ENCODE measurements at regions not wholly inside any gene's neighbourhood (a gene's known extent, or its start where the extent isn't known, plus 50 kb on each side); places are given as distances from the start of the nearest gene placed in this dataset.

- TF ChIP-seq TOE1 (IDR thresholded peaks at IDR 0.05; ENCODE audit: borderline replicate concordance) (no peak), TOE1 (CRISPR knock-in tag; IDR thresholded peaks at IDR 0.05; ENCODE audit: borderline replicate concordance, low read depth) (no peak), RFX7 (CRISPR knock-in tag; IDR thresholded peaks at IDR 0.05) (no peak), HMGN3 (IDR thresholded peaks at IDR 0.05; ENCODE audit: borderline replicate concordance, extremely low read depth, insufficient read length, low read depth, low read length) (no peak), FOXM1 (IDR thresholded peaks at IDR 0.05; ENCODE audit: low read depth) (no peak), FOXM1 (CRISPR knock-in tag; IDR thresholded peaks at IDR 0.05; ENCODE audit: low read depth) (no peak), CHD1 (IDR thresholded peaks at IDR 0.05; ENCODE audit: low read length) (no peak), ZNF830 (CRISPR knock-in tag; IDR thresholded peaks at IDR 0.05) (no peak), HDAC6 (IDR thresholded peaks at IDR 0.05; ENCODE audit: low read depth, low read length) (no peak), ZNF12 (CRISPR knock-in tag; IDR thresholded peaks at IDR 0.05) (no peak), MXD1 (CRISPR knock-in tag; IDR thresholded peaks at IDR 0.05; ENCODE audit: borderline replicate concordance, poor library complexity, severe bottlenecking) (no peak), BACH1 (tag; IDR thresholded peaks at IDR 0.05) (no peak), HCFC1 (IDR thresholded peaks at IDR 0.05; ENCODE audit: low read depth, low read length) (no peak), SUPT5H (IDR thresholded peaks at IDR 0.05) (no peak), POLR2H (tag; IDR thresholded peaks at IDR 0.05; ENCODE audit: low read depth) (peak; percentile 45; the same call in 1 of the 2 replicates), CC2D1A (IDR thresholded peaks at IDR 0.05) (no peak), ZNF175 (CRISPR knock-in tag; IDR thresholded peaks at IDR 0.05; ENCODE audit: low read depth) (no peak), KAT2B (IDR thresholded peaks at IDR 0.05; ENCODE audit: low read depth, low read length) (no peak), JUNB (CRISPR knock-in tag; conservative IDR thresholded peaks at IDR 0.05) (no peak), YY1 (IDR thresholded peaks at IDR 0.05; ENCODE audit: borderline replicate concordance in 1 of 3, control insufficient read depth in 1 of 3, extremely low read depth in 1 of 3, insufficient read depth in 3 of 3, insufficient read length in 1 of 3, insufficient replicate concordance in 2 of 3, low read depth in 1 of 3, low read length in 2 of 3) (no peak), SMARCE1 (IDR thresholded peaks at IDR 0.05) (no peak), ERF (CRISPR knock-in tag; IDR thresholded peaks at IDR 0.05) (no peak), HMG20A (CRISPR knock-in tag; conservative IDR thresholded peaks at IDR 0.05) (no peak), ZNF324 (CRISPR knock-in tag; IDR thresholded peaks at IDR 0.05) (no peak), NFXL1 (CRISPR knock-in tag; IDR thresholded peaks at IDR 0.05) (no peak)
- TF ChIP-seq, protein P1, sequence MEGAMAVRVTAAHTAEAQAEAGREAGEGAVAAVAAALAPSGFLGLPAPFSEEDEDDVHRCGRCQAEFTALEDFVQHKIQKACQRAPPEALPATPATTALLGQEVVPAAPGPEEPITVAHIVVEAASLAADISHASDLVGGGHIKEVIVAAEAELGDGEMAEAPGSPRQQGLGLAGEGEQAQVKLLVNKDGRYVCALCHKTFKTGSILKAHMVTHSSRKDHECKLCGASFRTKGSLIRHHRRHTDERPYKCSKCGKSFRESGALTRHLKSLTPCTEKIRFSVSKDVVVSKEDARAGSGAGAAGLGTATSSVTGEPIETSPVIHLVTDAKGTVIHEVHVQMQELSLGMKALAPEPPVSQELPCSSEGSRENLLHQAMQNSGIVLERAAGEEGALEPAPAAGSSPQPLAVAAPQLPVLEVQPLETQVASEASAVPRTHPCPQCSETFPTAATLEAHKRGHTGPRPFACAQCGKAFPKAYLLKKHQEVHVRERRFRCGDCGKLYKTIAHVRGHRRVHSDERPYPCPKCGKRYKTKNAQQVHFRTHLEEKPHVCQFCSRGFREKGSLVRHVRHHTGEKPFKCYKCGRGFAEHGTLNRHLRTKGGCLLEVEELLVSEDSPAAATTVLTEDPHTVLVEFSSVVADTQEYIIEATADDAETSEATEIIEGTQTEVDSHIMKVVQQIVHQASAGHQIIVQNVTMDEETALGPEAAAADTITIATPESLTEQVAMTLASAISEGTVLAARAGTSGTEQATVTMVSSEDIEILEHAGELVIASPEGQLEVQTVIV (CRISPR knock-in tag; IDR thresholded peaks at IDR 0.05; ENCODE audit: borderline replicate concordance): no peak
Measured at GRCh38 chr3:152524198-152525140, 255.7 kb downstream of the MBNL1 start (continued).

Data from K562 (cell line).